Nephron progenitor cell (in vitro differentiated cells): ENCODE measurements at regions not wholly inside any gene's neighbourhood (a gene's known extent, or its start where the extent isn't known, plus 50 kb on each side); places are given as distances from the start of the nearest gene placed in this dataset.

ENCODE experiments used
- DNase-seq: peaks from one replicate; pipeline ENCODE4 v3.0.0; 2021
- H3K27ac Mint-ChIP-seq: 2 replicates; pipeline ENCODE4 v1.8.0; 2021; ENCODE audit warnings: mild to moderate bottlenecking, moderate library complexity, mixed read lengths
- H3K27me3 Mint-ChIP-seq: 2 replicates; pipeline ENCODE4 v1.8.0; 2021; ENCODE audit warnings: mild to moderate bottlenecking, low read depth, mixed read lengths; ENCODE audit not compliant: poor library complexity
- H3K36me3 Mint-ChIP-seq: 2 replicates; pipeline ENCODE4 v1.8.0; 2021; ENCODE audit warnings: low read depth, mixed read lengths
- H3K4me1 Mint-ChIP-seq: 2 replicates; pipeline ENCODE4 v1.8.0; 2021; ENCODE audit warnings: mixed read lengths
- H3K4me3 Mint-ChIP-seq: 2 replicates; pipeline ENCODE4 v1.8.0; 2021; ENCODE audit warnings: mild to moderate bottlenecking, moderate library complexity, mixed read lengths
- H3K9me3 Mint-ChIP-seq: 2 replicates; pipeline ENCODE4 v1.8.0; 2021; ENCODE audit warnings: mild to moderate bottlenecking, moderate library complexity, mixed read lengths
- TF ChIP-seq, protein P1 (sequence below): fragments of 200-600 bp; sonication (generic); IDR thresholded peaks from 2 replicates; pipeline ENCODE4 v1.5.0; 2021; ENCODE audit warnings: antibody characterized with exemption

- TF ChIP-seq, protein P1, sequence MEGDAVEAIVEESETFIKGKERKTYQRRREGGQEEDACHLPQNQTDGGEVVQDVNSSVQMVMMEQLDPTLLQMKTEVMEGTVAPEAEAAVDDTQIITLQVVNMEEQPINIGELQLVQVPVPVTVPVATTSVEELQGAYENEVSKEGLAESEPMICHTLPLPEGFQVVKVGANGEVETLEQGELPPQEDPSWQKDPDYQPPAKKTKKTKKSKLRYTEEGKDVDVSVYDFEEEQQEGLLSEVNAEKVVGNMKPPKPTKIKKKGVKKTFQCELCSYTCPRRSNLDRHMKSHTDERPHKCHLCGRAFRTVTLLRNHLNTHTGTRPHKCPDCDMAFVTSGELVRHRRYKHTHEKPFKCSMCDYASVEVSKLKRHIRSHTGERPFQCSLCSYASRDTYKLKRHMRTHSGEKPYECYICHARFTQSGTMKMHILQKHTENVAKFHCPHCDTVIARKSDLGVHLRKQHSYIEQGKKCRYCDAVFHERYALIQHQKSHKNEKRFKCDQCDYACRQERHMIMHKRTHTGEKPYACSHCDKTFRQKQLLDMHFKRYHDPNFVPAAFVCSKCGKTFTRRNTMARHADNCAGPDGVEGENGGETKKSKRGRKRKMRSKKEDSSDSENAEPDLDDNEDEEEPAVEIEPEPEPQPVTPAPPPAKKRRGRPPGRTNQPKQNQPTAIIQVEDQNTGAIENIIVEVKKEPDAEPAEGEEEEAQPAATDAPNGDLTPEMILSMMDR, result no peak
- Mint-ChIP-seq H3K27me3 (peaks cover 12% of the 10 kb centered on the region), H3K4me3 (no peak overlapping the region), H3K9me3 (peaks cover 9% of the 10 kb centered on the region), H3K27ac (no peak overlapping the region), H3K36me3 (peaks cover 6% of the 10 kb centered on the region), H3K4me1 (peaks cover 44% of the 10 kb centered on the region)
- DNase-seq, result no peak
Measured at GRCh38 chr12:3935078-3935477, 61.9 kb upstream of the PARP11 start.

- H3K27me3 Mint-ChIP-seq, result peaks cover 15% of the 10 kb centered on the region
- H3K36me3 Mint-ChIP-seq, result peaks cover 6% of the 10 kb centered on the region
- no peak overlapping the region for H3K4me3 Mint-ChIP-seq
- TF ChIP-seq, protein P1, result no peak
- DNase-seq, result no peak
- H3K27ac Mint-ChIP-seq, result peak overlapping the region; percentile 8
- peaks cover 57% of the 10 kb centered on the region for H3K4me1 Mint-ChIP-seq
- peaks cover 9% of the 10 kb centered on the region for H3K9me3 Mint-ChIP-seq
Measured at GRCh38 chr12:3933819-3934192, 60.6 kb upstream of the PARP11 start.

DNA sequence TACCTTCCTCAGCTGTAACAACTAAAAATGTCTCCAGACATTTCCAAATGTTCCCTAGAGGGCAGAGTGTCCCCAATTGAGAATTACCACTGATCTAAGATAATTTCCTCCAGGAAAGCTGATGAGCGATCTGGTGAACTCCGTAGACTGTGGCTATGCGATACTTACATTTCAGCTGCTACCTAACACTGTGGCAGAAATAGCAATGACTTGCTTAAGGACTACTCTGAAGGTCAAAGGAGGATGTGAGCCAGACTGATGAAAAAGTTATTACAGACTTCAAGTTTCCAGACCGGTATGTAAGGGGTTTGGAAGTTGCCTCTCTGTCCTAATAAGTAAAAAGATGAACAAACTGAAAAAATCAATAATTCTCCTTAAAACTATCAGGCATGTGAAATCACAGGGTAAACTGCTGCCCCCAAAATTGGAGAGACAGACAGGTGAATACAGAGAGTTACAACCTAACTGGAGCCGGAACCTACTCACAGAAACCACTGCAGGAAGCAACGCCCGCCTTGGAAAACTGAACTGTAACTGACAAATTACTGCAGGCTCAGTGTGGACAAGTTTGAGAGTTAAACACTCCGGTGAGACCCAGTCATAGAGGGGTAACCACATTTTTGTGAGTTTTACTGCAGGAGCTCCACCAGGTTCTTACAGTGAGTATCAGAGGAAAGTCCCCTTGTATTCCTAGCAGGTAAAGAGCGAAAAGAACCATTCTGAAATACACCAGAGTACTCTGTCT is 60.0 kb upstream of the PARP11 start:
- Mint-ChIP-seq H3K4me1 (peaks cover 63% of the 10 kb centered on the region), H3K36me3 (peaks cover 6% of the 10 kb centered on the region), H3K27ac (peak overlapping the region; percentile 39), H3K9me3 (peaks cover 9% of the 10 kb centered on the region), H3K27me3 (peaks cover 15% of the 10 kb centered on the region), H3K4me3 (no peak overlapping the region)
- no peak for DNase-seq
- TF ChIP-seq, protein P1, result no peak

DNA sequence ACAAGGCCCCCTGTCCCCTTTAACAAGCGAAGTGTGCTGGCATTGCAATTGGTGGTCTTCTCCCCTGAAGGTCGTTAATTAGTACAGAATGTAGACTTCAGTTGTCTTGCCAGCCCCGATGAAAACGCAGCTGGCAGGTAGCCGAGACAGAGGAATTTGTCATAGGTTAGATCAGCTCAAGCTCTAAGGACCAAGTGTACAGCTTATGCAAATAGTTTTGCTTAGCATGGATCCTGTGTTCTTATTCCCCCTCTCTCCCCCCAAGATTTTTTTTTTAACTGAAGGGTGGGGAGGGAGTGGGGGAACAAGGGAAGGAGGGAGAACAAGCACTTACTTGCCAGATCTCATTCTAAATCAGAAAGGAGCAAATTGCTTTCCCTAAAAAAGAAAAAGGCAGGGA is 58.6 kb upstream of the PARP11 start:
- H3K27me3 Mint-ChIP-seq, result peaks cover 12% of the 10 kb centered on the region
- H3K4me3 Mint-ChIP-seq, result no peak overlapping the region
- H3K4me1 Mint-ChIP-seq, result peaks cover 63% of the 10 kb centered on the region
- no peak for DNase-seq
- H3K9me3 Mint-ChIP-seq, result peaks cover 9% of the 10 kb centered on the region
- TF ChIP-seq, protein P1, result no peak
- H3K36me3 Mint-ChIP-seq, result peaks cover 6% of the 10 kb centered on the region
- no peak overlapping the region for H3K27ac Mint-ChIP-seq

DNA sequence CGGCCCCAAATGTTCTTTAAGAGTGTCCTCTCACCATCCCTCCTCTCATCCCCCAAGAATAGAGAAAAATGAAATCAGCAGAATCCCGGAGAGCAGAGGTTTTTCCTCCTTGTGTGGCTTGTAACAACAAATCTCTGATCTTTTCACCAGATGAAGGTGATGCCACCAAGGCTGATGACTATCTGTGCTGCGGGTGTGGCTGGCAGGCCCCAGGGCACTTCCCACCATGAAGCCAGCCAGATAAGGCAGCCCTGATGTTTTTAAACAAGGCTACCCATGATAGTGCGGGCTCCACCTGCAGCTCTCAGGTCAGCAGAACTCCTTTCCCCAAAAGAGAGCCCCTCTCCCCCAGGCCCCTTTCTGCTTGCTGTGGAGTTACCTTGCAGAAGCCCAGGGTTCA is 58.0 kb upstream of the PARP11 start:
- Mint-ChIP-seq H3K9me3 (peaks cover 10% of the 10 kb centered on the region), H3K27ac (no peak overlapping the region), H3K36me3 (peaks cover 5% of the 10 kb centered on the region), H3K4me1 (peaks cover 63% of the 10 kb centered on the region), H3K4me3 (no peak overlapping the region), H3K27me3 (peaks cover 12% of the 10 kb centered on the region)
- no peak for DNase-seq
- TF ChIP-seq, protein P1, result no peak
